ENCODE measurements at regions not wholly inside any gene's neighbourhood (a gene's known extent, or its start where the extent isn't known, plus 50 kb on each side); places are given as distances from the start of the nearest gene placed in this dataset.

DNA sequence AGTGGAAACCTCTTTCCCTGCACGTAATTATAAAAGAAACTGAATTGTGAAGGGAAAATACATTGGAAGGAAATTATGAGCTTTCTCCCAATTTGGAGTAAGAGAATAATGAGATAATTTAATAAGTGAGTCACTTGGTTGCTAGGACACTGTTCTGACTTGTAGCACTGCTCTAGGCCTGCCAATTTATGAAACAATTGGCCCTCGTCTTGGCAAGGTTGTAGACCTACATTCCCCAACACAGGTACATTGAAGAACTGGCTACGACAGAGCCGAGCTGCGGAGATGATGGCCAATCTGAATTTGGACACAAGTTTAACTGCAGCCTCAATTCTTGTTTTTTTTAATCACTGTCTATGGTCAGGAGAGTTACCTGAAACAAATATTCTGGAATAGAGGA, 674.1 kb downstream of the MECOM start:
- peak; percentile 83 for DNase-seq (ENCODE audit: unreplicated experiment)
- intact Hi-C loops (cut with micrococcal nuclease) = no loop called here
- POLR2A ChIA-PET = no interaction called here
- H3K4me3 Mint-ChIP-seq (ENCODE audit: unreplicated experiment) = no peak overlapping the region
- no peak overlapping the region for H3K27ac Mint-ChIP-seq (ENCODE audit: low read depth, unreplicated experiment)
- H3K36me3 Mint-ChIP-seq (ENCODE audit: insufficient read depth, unreplicated experiment) = no peaks in the 10 kb centered on the region
- H3K4me1 Mint-ChIP-seq (ENCODE audit: insufficient read depth, unreplicated experiment) = peaks cover 11% of the 10 kb centered on the region
- TF ChIP-seq, protein P1, sequence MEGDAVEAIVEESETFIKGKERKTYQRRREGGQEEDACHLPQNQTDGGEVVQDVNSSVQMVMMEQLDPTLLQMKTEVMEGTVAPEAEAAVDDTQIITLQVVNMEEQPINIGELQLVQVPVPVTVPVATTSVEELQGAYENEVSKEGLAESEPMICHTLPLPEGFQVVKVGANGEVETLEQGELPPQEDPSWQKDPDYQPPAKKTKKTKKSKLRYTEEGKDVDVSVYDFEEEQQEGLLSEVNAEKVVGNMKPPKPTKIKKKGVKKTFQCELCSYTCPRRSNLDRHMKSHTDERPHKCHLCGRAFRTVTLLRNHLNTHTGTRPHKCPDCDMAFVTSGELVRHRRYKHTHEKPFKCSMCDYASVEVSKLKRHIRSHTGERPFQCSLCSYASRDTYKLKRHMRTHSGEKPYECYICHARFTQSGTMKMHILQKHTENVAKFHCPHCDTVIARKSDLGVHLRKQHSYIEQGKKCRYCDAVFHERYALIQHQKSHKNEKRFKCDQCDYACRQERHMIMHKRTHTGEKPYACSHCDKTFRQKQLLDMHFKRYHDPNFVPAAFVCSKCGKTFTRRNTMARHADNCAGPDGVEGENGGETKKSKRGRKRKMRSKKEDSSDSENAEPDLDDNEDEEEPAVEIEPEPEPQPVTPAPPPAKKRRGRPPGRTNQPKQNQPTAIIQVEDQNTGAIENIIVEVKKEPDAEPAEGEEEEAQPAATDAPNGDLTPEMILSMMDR (IDR thresholded peaks at IDR 0.05; ENCODE audit: unreplicated experiment) = no peak
- CTCF ChIA-PET = interaction anchor here (1.1 kb wide), 1 partner anchor 37 kb away, joined by 5 read pairs; no protein-coding TSS in a partner anchor
- H3K9me3 Mint-ChIP-seq (ENCODE audit: unreplicated experiment) = no peaks in the 10 kb centered on the region
- no TSS peak for BruUV-seq (replicated peaks)
- no peaks in the 10 kb centered on the region for H3K27me3 Mint-ChIP-seq (ENCODE audit: insufficient read depth, unreplicated experiment)

DNA sequence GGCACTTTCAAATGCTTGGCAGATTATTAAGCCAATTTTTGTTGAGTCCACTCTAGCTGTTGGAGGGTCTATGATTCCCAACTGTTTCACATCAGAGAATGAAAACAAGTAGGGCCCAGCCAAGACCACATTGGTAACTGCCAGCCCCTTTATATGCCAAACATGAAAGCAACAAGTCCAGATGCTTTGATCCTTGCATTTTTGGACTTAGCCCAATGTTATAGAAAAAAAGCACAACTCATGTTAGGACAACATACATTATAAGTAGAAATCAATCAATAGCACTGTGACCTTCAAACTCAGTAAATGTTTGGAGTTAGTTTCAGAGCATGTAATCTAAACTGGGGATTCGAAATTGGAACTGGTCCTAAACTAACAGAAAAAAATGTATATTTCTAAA, 674.7 kb downstream of the MECOM start:
- intact Hi-C loops (cut with micrococcal nuclease) = no loop called here
- H3K9me3 Mint-ChIP-seq (ENCODE audit: unreplicated experiment) = no peaks in the 10 kb centered on the region
- no TSS peak for BruUV-seq (replicated peaks)
- no peaks in the 10 kb centered on the region for H3K36me3 Mint-ChIP-seq (ENCODE audit: insufficient read depth, unreplicated experiment)
- no peaks in the 10 kb centered on the region for H3K27me3 Mint-ChIP-seq (ENCODE audit: insufficient read depth, unreplicated experiment)
- H3K4me3 Mint-ChIP-seq (ENCODE audit: unreplicated experiment) = no peak overlapping the region
- TF ChIP-seq, protein P1 (IDR thresholded peaks at IDR 0.05; ENCODE audit: unreplicated experiment) = no peak
- ChIA-PET POLR2A (no interaction called here), CTCF (no interaction called here)
- no peak for DNase-seq (ENCODE audit: unreplicated experiment)
- H3K4me1 Mint-ChIP-seq (ENCODE audit: insufficient read depth, unreplicated experiment) = peaks cover 11% of the 10 kb centered on the region
- no peak overlapping the region for H3K27ac Mint-ChIP-seq (ENCODE audit: low read depth, unreplicated experiment)

DNA sequence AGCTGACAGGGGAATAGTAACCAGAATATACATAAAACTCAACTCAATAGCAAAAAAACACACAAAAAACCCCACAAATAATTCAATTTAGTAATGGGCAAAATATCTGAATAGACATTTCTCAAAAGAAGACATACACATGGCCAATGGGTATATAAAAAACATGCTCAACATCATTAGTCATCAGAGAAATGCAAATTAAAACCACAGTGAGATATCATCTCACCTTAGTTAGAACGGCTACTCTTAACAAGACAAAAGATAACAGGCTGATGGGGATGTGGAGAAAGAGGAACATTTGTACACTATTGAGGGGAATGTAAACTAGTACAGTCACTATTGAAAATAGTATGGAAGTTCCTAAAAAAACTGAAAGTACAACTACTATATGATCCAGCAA, 678.6 kb downstream of the MECOM start:
- no peaks in the 10 kb centered on the region for H3K27me3 Mint-ChIP-seq (ENCODE audit: insufficient read depth, unreplicated experiment)
- TF ChIP-seq, protein P1 (IDR thresholded peaks at IDR 0.05; ENCODE audit: unreplicated experiment) = no peak
- no peak overlapping the region for H3K27ac Mint-ChIP-seq (ENCODE audit: low read depth, unreplicated experiment)
- no peaks in the 10 kb centered on the region for H3K9me3 Mint-ChIP-seq (ENCODE audit: unreplicated experiment)
- CTCF ChIA-PET = interaction anchor here (0.6 to 2.1 kb wide), 2 partner anchors 33 to 311 kb away, joined by 3 to 7 read pairs; no protein-coding TSS in a partner anchor
- POLR2A ChIA-PET = no interaction called here
- intact Hi-C loops (cut with micrococcal nuclease) = no loop called here
- H3K4me1 Mint-ChIP-seq (ENCODE audit: insufficient read depth, unreplicated experiment) = peaks cover 5% of the 10 kb centered on the region
- H3K36me3 Mint-ChIP-seq (ENCODE audit: insufficient read depth, unreplicated experiment) = no peaks in the 10 kb centered on the region
- no peak overlapping the region for H3K4me3 Mint-ChIP-seq (ENCODE audit: unreplicated experiment)
- DNase-seq (ENCODE audit: unreplicated experiment) = no peak
- no TSS peak for BruUV-seq (replicated peaks)

DNA sequence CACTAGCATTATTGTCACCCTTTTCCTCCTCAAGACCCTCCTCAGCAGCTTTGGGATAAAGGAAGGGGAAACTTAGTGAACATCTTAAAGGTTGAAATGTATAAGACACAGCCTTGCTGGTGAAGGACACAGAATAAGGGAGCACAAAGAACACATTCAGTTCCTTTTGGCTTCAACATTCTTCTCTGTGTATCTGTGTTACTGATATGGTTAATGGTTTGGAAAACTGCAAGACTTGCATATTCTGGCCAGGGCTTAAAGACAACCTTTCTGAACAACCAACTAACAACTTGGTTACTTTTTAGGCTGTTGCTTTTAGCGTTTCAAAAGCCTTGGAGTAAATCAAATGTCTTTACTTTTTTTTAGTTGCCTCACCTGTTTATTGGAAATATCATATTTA, 680.5 kb downstream of the MECOM start:
- CTCF ChIA-PET = interaction anchor here (1.7 kb wide), 1 partner anchor 31 kb away, joined by 6 read pairs; no protein-coding TSS in a partner anchor
- no TSS peak for BruUV-seq (replicated peaks)
- H3K36me3 Mint-ChIP-seq (ENCODE audit: insufficient read depth, unreplicated experiment) = no peaks in the 10 kb centered on the region
- no peaks in the 10 kb centered on the region for H3K9me3 Mint-ChIP-seq (ENCODE audit: unreplicated experiment)
- POLR2A ChIA-PET = interaction anchor here (0.6 kb wide), 1 partner anchor 594 kb away, joined by 3 read pairs; no protein-coding TSS in a partner anchor
- intact Hi-C loops (cut with micrococcal nuclease) = no loop called here
- H3K27me3 Mint-ChIP-seq (ENCODE audit: insufficient read depth, unreplicated experiment) = no peaks in the 10 kb centered on the region
- H3K4me1 Mint-ChIP-seq (ENCODE audit: insufficient read depth, unreplicated experiment) = peaks cover 4% of the 10 kb centered on the region
- no peak overlapping the region for H3K4me3 Mint-ChIP-seq (ENCODE audit: unreplicated experiment)
- DNase-seq (ENCODE audit: unreplicated experiment) = no peak
- H3K27ac Mint-ChIP-seq (ENCODE audit: low read depth, unreplicated experiment) = no peak overlapping the region
- TF ChIP-seq, protein P1 (IDR thresholded peaks at IDR 0.05; ENCODE audit: unreplicated experiment) = no peak
